Brain microvascular endothelial cell (primary cell): ENCODE measurements at regions not wholly inside any gene's neighbourhood (a gene's known extent, or its start where the extent isn't known, plus 50 kb on each side); places are given as distances from the start of the nearest gene placed in this dataset.

Experiments
- DNase-seq: peaks from one replicate; pipeline ENCODE4 v3.0.0-alpha.2; 2020
- H3K27ac ChIP-seq: fragments of 250-450 bp; sonication (Bioruptor Pico); 2 replicates; pipeline ENCODE4 v1.5.1; 2020; ENCODE audit warnings: mild to moderate bottlenecking, moderate library complexity
- H3K27me3 ChIP-seq: fragments of 250-450 bp; sonication (Bioruptor Pico); replicated peaks from 2 replicates; pipeline ENCODE4 v1.5.1; 2020; ENCODE audit warnings: mild to moderate bottlenecking
- H3K36me3 ChIP-seq: fragments of 250-450 bp; sonication (Bioruptor Pico); replicated peaks from 2 replicates; pipeline ENCODE4 v1.5.1; 2020; ENCODE audit warnings: mild to moderate bottlenecking
- H3K4me3 ChIP-seq: 2 replicates; pipeline ENCODE4 v1.5.1; 2011; ENCODE audit warnings: low read depth, mild to moderate bottlenecking, control low read depth, low read length, moderate library complexity
- in situ Hi-C: cut with HindIII; loops from 2 replicates; pipeline ENCODE4 v1.10.0; 2017; ENCODE audit warnings: low sequenced_read_pairs, low pct_ligation_motif_present
- TF ChIP-seq, protein P1 (sequence below): IDR thresholded peaks from 2 replicates; pipeline ENCODE4 v1.5.1; 2011; ENCODE audit warnings: low read depth, mild to moderate bottlenecking, moderate library complexity, low read length, control low read depth, inconsistent platforms; ENCODE audit errors: missing control alignments

GRCh38 chr14:83850092-83850491 lies 1679.9 kb upstream of the FLRT2 start:
- DNase-seq, result no peak
- Histone ChIP-seq H3K4me3 (no peak overlapping the region), H3K36me3 (no peaks in the 10 kb centered on the region), H3K27ac (no peak overlapping the region), H3K27me3 (no peaks in the 10 kb centered on the region)
- in situ Hi-C loops, result no loop called here
- TF ChIP-seq, protein P1, sequence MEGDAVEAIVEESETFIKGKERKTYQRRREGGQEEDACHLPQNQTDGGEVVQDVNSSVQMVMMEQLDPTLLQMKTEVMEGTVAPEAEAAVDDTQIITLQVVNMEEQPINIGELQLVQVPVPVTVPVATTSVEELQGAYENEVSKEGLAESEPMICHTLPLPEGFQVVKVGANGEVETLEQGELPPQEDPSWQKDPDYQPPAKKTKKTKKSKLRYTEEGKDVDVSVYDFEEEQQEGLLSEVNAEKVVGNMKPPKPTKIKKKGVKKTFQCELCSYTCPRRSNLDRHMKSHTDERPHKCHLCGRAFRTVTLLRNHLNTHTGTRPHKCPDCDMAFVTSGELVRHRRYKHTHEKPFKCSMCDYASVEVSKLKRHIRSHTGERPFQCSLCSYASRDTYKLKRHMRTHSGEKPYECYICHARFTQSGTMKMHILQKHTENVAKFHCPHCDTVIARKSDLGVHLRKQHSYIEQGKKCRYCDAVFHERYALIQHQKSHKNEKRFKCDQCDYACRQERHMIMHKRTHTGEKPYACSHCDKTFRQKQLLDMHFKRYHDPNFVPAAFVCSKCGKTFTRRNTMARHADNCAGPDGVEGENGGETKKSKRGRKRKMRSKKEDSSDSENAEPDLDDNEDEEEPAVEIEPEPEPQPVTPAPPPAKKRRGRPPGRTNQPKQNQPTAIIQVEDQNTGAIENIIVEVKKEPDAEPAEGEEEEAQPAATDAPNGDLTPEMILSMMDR, result no peak

DNA sequence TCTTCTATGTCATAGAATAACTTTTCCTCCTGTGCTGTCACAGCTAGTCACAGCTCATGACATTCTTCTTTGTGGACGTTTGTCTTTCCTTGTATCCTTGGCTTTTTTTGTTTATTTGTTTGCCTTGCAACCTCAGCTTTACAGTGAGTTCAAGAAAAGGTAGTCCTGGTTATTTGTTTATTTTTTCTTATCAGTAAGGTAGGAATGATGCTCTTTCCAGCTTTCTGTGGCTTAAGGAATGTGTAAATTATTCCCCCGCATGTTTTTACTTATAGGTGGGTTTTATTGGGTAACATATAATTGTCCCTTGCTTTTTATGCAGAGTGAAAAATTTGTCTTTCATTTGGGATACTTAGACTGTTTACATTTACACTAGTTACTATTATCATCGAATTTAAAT lies 1673.6 kb upstream of the FLRT2 start:
- TF ChIP-seq, protein P1, result no peak
- in situ Hi-C loops, result no loop called here
- H3K27me3 ChIP-seq, result no peaks in the 10 kb centered on the region

GRCh38 chr14:83860631-83861155 lies 1669.3 kb upstream of the FLRT2 start:
- Histone ChIP-seq H3K4me3 (no peak overlapping the region), H3K27ac (no peak overlapping the region), H3K27me3 (no peaks in the 10 kb centered on the region), H3K36me3 (no peaks in the 10 kb centered on the region)
- no peak for DNase-seq
- TF ChIP-seq, protein P1, result no peak
- in situ Hi-C loops, result no loop called here

More for the DNA sequence above, 1673.6 kb upstream of the FLRT2 start:
- no peak overlapping the region for H3K4me3 ChIP-seq
- H3K27ac ChIP-seq, result no peak overlapping the region
- DNase-seq, result no peak
- H3K36me3 ChIP-seq, result no peaks in the 10 kb centered on the region

DNA sequence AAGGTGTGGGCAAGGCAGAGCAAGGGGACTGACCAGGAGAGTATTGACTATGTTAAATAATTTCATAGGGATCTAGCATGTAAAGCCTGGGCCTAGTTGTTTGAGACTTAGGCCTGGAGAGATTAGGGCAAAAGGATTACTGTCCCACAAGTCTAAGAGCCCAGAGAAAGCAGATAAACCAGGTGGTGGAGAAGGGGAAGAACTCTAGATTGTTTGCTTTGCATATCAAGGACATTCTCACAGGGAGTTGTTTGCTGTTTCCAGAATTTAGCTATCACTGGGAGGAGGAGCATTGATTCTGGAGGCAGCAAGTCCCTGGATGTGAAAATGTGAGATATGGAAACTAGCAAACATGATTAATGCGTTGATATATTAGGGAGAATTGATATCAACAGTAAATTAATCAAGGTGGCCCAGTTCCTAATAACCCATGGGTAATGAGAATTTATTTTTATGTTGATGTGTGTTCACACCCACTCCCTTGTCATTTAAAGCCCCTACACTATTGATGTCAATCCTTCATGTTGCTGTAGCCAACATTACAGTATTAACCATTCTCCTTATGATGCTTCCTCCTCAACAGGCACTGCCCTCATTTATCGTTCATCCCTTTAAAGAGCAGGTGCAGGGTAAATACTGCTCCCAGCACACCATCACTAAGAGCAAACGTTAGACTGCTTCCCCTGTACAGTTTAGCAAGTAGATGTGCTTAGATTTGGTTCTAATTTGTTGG lies 1666.7 kb upstream of the FLRT2 start:
- H3K27ac ChIP-seq, result no peak overlapping the region
- DNase-seq, result no peak
- no peak overlapping the region for H3K4me3 ChIP-seq
- H3K36me3 ChIP-seq, result no peaks in the 10 kb centered on the region
- no peaks in the 10 kb centered on the region for H3K27me3 ChIP-seq
- TF ChIP-seq, protein P1, result no peak
- in situ Hi-C loops, result no loop called here

DNA sequence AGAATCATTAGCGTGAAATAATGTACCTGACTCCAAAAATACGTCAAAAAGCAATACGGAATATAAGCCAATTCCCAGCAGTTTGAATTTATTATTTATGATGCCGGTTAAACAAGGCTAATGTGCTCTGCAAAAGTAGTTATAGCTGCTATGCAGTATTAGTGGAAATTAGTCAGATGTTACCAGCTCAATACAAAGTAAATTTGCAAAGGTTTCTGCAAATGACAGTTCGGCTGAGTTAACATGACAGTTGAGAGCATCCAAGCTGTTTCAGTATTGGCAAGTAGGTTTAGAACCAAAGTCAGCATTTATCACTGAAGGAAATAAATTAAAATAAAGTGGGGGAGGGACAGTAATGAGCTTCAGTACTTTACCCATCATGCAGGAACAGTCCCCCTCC lies 1665.8 kb upstream of the FLRT2 start:
- DNase-seq, result no peak
- TF ChIP-seq, protein P1, result no peak
- Histone ChIP-seq H3K4me3 (no peak overlapping the region), H3K27me3 (no peaks in the 10 kb centered on the region), H3K27ac (no peak overlapping the region), H3K36me3 (no peaks in the 10 kb centered on the region)
- in situ Hi-C loops, result no loop called here

- in situ Hi-C loops, result no loop called here
- TF ChIP-seq, protein P1, result no peak
Observed at GRCh38 chr14:83867566-83868225, 1662.2 kb upstream of the FLRT2 start.

More at GRCh38 chr14:83867566-83868225, 1662.2 kb upstream of the FLRT2 start:
- no peak overlapping the region for H3K4me3 ChIP-seq
- H3K27me3 ChIP-seq, result no peaks in the 10 kb centered on the region
- no peaks in the 10 kb centered on the region for H3K36me3 ChIP-seq
- no peak overlapping the region for H3K27ac ChIP-seq
- no peak for DNase-seq
